Mesothelial cell of epicardium (in vitro differentiated cells): ENCODE measurements at regions not wholly inside any gene's neighbourhood (a gene's known extent, or its start where the extent isn't known, plus 50 kb on each side); places are given as distances from the start of the nearest gene placed in this dataset.

ENCODE experiments used
- DNase-seq, 2 experiments: peaks; one replicate each; pipeline ENCODE4 v3.0.0; 2021; ENCODE audit warnings: low spot score in 2 of 2; ENCODE audit not compliant: unreplicated experiment in 2 of 2
- H3K27ac Mint-ChIP-seq: 2 replicates; pipeline ENCODE4 v1.8.0; 2021; ENCODE audit warnings: mixed read lengths
- H3K27me3 Mint-ChIP-seq: 2 replicates; pipeline ENCODE4 v1.8.0; 2021; ENCODE audit warnings: low read depth, mixed read lengths
- H3K36me3 Mint-ChIP-seq: 2 replicates; pipeline ENCODE4 v1.8.0; 2021; ENCODE audit warnings: mixed read lengths
- H3K4me1 Mint-ChIP-seq: 2 replicates; pipeline ENCODE4 v1.8.0; 2021; ENCODE audit warnings: mixed read lengths
- H3K4me3 Mint-ChIP-seq: 2 replicates; pipeline ENCODE4 v1.8.0; 2021; ENCODE audit warnings: mild to moderate bottlenecking, moderate library complexity, mixed read lengths
- H3K9me3 Mint-ChIP-seq: 2 replicates; pipeline ENCODE4 v1.8.0; 2021; ENCODE audit warnings: mixed read lengths
- TF ChIP-seq, protein P1 (sequence below): fragments of 200-600 bp; sonication (generic); IDR thresholded peaks from one replicate; pipeline ENCODE4 v1.5.0; 2021; ENCODE audit warnings: antibody characterized with exemption; ENCODE audit not compliant: unreplicated experiment

DNA sequence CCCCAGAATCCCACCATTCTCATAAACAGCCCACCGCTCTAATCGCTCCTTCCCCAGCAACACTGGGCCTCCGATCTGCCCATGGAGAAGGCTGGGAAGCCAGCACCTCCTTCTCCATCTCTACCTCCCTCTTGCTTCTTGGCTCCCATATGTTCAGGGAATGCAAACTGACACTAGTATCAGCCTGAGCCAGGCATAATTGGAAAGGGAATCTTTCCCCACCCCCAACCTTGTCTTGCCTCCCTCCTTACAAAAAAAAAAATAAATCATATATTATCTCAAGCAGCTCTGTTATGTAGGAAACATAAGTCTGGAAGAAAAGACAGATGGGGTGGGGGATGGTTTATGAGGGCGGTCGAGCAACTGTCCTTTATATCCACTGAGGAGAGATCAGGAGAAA is 127.2 kb downstream of the NAV1 start:
- Mint-ChIP-seq H3K36me3 (peaks cover 7% of the 10 kb centered on the region), H3K27me3 (no peaks in the 10 kb centered on the region), H3K4me1 (peaks cover 29% of the 10 kb centered on the region), H3K4me3 (no peak overlapping the region), H3K27ac (peak overlapping the region; percentile 81), H3K9me3 (peaks cover 3% of the 10 kb centered on the region)
- TF ChIP-seq, protein P1, sequence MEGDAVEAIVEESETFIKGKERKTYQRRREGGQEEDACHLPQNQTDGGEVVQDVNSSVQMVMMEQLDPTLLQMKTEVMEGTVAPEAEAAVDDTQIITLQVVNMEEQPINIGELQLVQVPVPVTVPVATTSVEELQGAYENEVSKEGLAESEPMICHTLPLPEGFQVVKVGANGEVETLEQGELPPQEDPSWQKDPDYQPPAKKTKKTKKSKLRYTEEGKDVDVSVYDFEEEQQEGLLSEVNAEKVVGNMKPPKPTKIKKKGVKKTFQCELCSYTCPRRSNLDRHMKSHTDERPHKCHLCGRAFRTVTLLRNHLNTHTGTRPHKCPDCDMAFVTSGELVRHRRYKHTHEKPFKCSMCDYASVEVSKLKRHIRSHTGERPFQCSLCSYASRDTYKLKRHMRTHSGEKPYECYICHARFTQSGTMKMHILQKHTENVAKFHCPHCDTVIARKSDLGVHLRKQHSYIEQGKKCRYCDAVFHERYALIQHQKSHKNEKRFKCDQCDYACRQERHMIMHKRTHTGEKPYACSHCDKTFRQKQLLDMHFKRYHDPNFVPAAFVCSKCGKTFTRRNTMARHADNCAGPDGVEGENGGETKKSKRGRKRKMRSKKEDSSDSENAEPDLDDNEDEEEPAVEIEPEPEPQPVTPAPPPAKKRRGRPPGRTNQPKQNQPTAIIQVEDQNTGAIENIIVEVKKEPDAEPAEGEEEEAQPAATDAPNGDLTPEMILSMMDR, result no peak
- no peak for DNase-seq

DNA sequence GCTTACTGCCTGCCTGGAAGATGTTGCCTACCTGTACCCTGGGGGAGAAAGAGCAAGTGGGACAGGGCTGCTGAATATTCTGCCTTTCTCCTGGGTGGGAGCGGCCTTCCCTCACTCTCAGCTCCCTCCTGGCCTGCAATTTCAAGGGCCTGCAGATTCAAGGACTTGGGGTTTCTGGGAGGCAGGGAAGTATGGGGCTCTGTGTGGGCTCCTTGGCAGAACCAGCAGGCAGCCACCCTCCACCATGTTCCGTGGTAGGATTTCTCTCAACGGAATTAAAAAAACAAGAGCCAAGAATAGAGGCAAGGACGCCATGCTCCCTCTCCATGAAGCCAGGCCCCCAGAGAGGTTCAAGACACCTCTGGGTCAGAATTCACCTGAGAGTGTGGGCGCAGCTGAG is 127.7 kb downstream of the NAV1 start:
- no peak for DNase-seq
- H3K4me1 Mint-ChIP-seq, result peaks cover 29% of the 10 kb centered on the region
- H3K27ac Mint-ChIP-seq, result no peak overlapping the region
- TF ChIP-seq, protein P1, result no peak
- no peak overlapping the region for H3K4me3 Mint-ChIP-seq
- peaks cover 7% of the 10 kb centered on the region for H3K36me3 Mint-ChIP-seq
- H3K27me3 Mint-ChIP-seq, result no peaks in the 10 kb centered on the region
- peaks cover 3% of the 10 kb centered on the region for H3K9me3 Mint-ChIP-seq

DNA sequence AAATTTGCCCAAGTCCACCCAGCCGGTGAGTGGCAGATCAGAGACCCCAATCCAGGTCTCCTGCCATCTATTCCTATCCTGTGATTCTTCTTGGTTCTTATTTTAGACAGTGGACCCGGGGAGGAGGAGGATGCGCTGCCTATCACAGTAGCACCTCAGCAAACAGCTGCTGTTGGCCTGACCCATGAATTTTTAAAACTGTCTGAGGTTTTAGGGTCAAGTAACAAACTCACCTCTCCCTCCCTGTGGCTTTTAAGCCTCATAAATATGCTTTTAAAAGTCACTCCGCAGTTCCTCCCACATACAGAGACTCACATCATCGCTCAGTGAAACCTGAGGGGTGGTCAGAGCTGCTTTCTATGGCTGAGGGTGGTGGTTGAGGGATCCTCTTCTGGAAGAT is 128.6 kb downstream of the NAV1 start:
- peaks cover 3% of the 10 kb centered on the region for H3K9me3 Mint-ChIP-seq
- peaks cover 35% of the 10 kb centered on the region for H3K4me1 Mint-ChIP-seq
- no peaks in the 10 kb centered on the region for H3K27me3 Mint-ChIP-seq
- H3K36me3 Mint-ChIP-seq, result peaks cover 7% of the 10 kb centered on the region
- TF ChIP-seq, protein P1, result no peak
- DNase-seq, result no peak
- no peak overlapping the region for H3K4me3 Mint-ChIP-seq
- no peak overlapping the region for H3K27ac Mint-ChIP-seq

DNA sequence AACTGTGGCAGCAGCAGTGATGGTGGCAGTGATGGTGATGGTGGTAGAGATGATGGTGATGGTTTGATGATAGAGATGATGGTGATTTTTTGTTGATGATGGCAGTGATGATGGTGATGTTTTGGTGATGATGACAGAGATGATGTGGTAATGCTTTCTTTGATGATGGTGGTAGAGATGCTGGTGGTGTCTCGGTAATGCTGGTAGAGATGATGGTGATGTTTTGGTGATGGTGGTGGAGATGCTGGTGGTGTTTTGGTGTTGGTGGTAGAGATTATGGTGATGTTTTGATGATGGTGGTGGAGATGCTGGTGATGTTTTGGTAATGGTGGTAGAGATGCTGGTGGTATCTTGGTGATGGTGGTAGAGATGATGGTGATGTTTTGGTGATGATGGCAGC is 131.6 kb downstream of the NAV1 start:
- Mint-ChIP-seq H3K9me3 (peaks cover 3% of the 10 kb centered on the region), H3K27me3 (no peaks in the 10 kb centered on the region), H3K4me3 (no peak overlapping the region), H3K36me3 (peaks cover 6% of the 10 kb centered on the region), H3K27ac (no peak overlapping the region), H3K4me1 (peaks cover 34% of the 10 kb centered on the region)
- no peak for DNase-seq
- TF ChIP-seq, protein P1, result no peak

DNA sequence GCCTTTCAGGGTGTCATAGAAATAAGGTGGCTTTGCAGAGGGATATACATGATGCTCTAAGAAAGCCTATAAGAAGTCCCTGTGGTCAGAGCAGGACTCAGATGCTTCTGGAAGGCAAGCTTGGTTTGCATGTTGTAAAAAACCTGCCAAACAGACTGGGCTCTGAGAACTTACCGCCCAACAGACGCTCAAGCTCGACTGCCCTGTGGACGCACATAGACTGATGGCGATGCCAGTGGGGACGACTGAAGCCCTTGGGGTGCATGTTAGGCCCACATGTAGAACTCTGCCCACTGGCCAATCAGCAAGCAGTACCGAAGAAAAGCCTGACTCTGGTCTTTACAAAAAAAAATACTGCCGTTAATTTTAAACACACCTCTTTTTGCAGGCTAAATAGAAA is 133.8 kb downstream of the NAV1 start:
- Mint-ChIP-seq H3K27me3 (no peaks in the 10 kb centered on the region), H3K4me1 (peaks cover 37% of the 10 kb centered on the region), H3K27ac (no peak overlapping the region), H3K4me3 (no peak overlapping the region), H3K36me3 (no peaks in the 10 kb centered on the region), H3K9me3 (no peaks in the 10 kb centered on the region)
- TF ChIP-seq, protein P1, result no peak
- DNase-seq, result no peak

- no peak for DNase-seq
- TF ChIP-seq, protein P1, result no peak
- H3K27ac Mint-ChIP-seq, result peak overlapping the region; percentile 60
- peaks cover 37% of the 10 kb centered on the region for H3K4me1 Mint-ChIP-seq
- no peaks in the 10 kb centered on the region for H3K36me3 Mint-ChIP-seq
- no peak overlapping the region for H3K4me3 Mint-ChIP-seq
- no peaks in the 10 kb centered on the region for H3K9me3 Mint-ChIP-seq
- H3K27me3 Mint-ChIP-seq, result no peaks in the 10 kb centered on the region
These were observed 134.2 kb downstream of the NAV1 start for GRCh38 chr1:201673093-201673492.
